Suppressor macrophage (primary cell): ENCODE measurements at regions not wholly inside any gene's neighbourhood (a gene's known extent, or its start where the extent isn't known, plus 50 kb on each side); places are given as distances from the start of the nearest gene placed in this dataset.

Source experiments
- DNase-seq, 4 experiments: peaks; one replicate each; pipeline ENCODE4 v3.0.0-alpha.2; 2020 to 2022

DNA sequence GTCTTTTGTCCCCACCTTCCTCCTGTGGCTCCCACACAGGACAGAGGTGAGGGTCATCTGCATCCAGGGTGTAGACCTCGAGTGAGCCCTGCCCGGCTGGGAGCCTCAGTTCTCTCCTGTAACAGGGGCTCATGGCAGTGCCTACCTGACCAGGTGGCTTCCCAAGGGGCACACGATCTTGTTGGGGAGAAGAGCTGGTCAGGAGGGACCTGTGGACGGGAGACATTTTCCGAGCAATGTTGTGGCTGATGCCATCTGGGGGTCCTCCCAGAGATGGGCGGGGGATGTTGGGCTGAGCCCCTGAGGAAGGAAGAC, 51.9 kb downstream of the CEBPB start:
- DNase-seq: no peak

GRCh38 chr20:50242863-50243609, 52.4 kb downstream of the CEBPB start:
- DNase-seq: no peak

GRCh38 chr20:50243610-50244351, 53.2 kb downstream of the CEBPB start:
- no peak for DNase-seq

GRCh38 chr20:50244352-50245149, 53.9 kb downstream of the CEBPB start:
- DNase-seq: no peak

GRCh38 chr20:50245498-50246366, 55.1 kb downstream of the CEBPB start:
- peak in 3 of 4 experiments; percentile 42 to 65 (median 45) for DNase-seq

GRCh38 chr20:50246367-50247195, 56.0 kb downstream of the CEBPB start:
- no peak for DNase-seq

DNA sequence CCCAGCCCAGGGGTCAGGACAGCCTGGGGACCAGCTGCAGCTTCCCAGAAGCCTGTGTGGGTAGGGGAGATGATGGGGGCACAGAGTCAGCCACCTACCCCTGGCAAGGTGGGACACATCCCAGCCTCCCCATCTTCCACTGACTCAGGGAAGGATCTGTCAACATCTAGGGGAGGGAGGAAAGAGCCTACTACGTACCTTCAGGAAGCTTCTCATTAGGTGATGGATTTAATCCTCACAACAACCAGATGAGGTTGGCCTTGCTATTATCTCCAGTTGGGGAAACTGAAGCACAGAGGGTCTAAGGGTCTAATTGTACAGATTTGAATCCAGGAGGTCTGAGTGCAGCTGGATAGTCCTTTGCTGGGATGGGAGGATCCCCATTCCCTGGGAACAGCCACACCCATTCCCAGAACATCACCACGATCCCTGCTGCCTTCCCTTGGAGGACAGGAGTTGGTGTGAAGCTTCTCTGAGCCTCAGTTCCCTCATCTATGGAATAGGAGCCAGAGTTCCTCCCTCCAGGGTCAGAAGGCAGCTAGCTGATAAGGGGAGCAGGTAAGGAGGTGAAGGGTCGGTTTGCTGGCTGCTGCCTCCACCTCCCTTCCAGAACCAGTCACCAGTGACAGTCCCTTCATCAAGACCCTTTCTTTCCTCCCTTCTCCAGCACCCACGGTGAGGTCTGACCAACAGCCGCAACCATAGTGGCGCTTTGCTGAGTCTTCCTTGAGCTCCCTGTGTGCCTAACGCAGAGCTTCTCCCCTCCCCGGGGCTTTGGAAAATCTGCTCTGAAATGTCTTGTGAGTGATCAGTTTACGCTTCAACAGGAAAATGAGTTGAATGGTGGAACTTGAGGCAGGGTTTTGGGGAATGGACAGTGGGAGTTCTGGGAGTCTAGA, 56.8 kb downstream of the CEBPB start:
- DNase-seq: no peak

GRCh38 chr20:50248104-50248641, 57.5 kb downstream of the CEBPB start:
- DNase-seq: peak; percentile 51 to 83 (median 76)

DNA sequence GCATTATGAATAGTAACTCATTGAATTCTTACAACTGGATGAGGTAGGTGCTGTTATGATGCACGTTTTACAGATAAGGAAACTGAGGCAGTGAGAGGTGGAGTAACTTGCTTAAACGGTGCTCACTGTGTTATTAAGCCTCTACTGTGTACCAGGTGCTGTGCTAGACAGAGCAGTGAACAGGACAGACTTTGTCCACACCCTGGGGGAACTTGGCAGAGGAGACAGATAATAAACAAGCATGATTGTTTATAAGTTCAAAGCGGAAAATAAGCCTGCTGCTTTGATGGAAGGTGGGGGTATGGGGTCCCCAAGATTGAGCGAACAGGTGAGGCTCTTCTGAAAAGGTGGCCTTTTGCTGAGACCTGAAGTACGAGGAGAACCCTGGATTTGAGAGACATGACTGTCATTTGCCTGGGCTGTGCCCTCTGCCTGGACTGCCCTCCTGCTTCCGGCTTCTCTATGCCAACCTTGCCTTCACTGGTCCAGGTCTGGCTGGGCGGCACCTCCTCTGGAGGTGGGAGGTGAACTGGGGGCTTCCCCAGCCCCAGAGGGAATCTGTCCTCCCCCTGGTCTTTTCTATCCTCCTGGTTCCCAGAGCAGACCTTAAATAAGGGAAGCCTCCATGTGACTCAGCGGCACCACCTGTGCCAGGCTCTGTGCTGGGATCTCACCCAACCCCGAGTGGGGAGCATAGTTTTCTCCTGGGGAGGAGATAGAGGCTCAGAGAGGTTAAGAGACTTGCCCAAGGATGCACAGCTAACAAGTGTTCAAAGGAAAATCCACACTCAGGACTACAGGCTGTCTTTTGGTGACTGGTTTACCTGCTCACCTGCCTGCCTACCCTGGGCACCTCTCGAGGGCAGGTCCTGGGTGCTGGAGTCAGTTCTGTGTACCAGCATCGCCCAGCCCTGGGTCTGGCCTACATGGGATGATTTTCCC, 59.1 kb downstream of the CEBPB start:
- no peak for DNase-seq

- DNase-seq: peak in 1 of 4 experiments; percentile 42
Measured at GRCh38 chr20:50250679-50251382, 60.2 kb downstream of the CEBPB start.

GRCh38 chr20:50251383-50251748, 60.7 kb downstream of the CEBPB start:
- DNase-seq: no peak

GRCh38 chr20:50251992-50252511, 61.4 kb downstream of the CEBPB start:
- DNase-seq: no peak

GRCh38 chr20:50252701-50253100, 62.1 kb downstream of the CEBPB start:
- DNase-seq: peak; percentile 84 to 92 (median 89)

DNA sequence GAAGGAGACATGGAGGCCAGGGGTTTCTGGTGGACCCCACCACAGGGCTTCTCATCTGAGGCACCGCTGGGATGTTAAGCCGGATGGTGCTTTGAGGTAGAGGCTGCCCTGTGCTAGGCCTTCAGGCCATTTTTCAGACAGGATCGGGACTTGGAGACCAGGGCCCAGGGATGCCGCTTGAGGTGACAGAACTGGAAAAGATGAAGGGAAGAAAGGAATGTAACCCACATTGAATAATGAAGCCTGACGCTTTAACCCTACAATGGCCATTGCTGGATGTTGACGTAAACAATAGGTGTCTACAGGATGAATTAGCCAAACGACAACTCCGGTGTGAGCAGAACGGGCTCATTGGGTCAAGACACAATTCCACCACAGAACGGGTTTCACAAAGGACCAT, 62.5 kb downstream of the CEBPB start:
- DNase-seq: no peak

GRCh38 chr20:50254466-50255079, 63.9 kb downstream of the CEBPB start:
- DNase-seq: no peak

- no peak for DNase-seq
Measured at GRCh38 chr20:50256577-50256976, 65.9 kb downstream of the CEBPB start.

DNA sequence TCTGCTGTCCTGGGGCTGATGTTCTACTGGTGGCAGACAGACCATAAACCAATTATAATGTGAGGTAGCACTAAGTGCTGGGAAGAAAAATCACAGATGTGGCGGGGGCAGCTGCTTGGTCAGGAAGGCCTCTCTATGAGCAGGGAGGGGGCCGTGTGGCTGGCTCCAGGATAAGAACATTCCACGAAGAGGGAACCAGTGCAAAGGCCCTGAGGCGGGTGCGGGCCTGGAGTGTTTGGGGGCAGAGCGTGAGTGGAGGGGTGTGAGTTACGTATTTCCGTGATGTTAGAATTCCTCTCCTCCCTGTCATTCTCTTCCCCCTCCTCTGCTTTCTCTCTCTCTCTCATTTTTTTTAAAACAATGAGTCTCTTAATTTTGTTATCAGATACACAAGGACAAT, 67.2 kb downstream of the CEBPB start:
- DNase-seq: no peak
